DOHH2 (cell line): ENCODE measurements at regions not wholly inside any gene's neighbourhood (a gene's known extent, or its start where the extent isn't known, plus 50 kb on each side); places are given as distances from the start of the nearest gene placed in this dataset.
A peak's percentile ranks its signal among the peaks of the same experiment; 100 is the strongest.

ENCODE experiments used
- H3F3A ChIP-seq: fragments of 200-600 bp; sonication (generic), shearing (Covaris generic); 2 replicates; pipeline ENCODE4 v1.6.0; 2016; ENCODE audit warnings: antibody characterized with exemption, mild to moderate bottlenecking; ENCODE audit not compliant: control insufficient read depth, insufficient read depth
- H3K27ac ChIP-seq: fragments of 200-600 bp; sonication (generic); 2 replicates; pipeline ENCODE4 v1.5.1; 2014; ENCODE audit warnings: low read depth, mild to moderate bottlenecking, low read length, moderate library complexity
- H3K27me3 ChIP-seq: fragments of 200-600 bp; sonication (generic); 2 replicates; pipeline ENCODE4 v1.6.1; 2014; ENCODE audit warnings: mild to moderate bottlenecking, low read length, mixed read lengths; ENCODE audit not compliant: control insufficient read depth
- H3K36me3 ChIP-seq: fragments of 200-600 bp; sonication (generic); 2 replicates; pipeline ENCODE4 v1.6.1; 2014; ENCODE audit warnings: mild to moderate bottlenecking, low read length, moderate library complexity, mixed read lengths; ENCODE audit not compliant: control insufficient read depth
- H3K4me1 ChIP-seq: fragments of 200-600 bp; sonication (generic); 2 replicates; pipeline ENCODE4 v1.6.1; 2014; ENCODE audit warnings: mild to moderate bottlenecking, low read length, mixed read lengths; ENCODE audit not compliant: control insufficient read depth
- H3K4me2 ChIP-seq: fragments of 200-600 bp; sonication (generic); 2 replicates; pipeline ENCODE4 v1.6.0; 2014; ENCODE audit warnings: mild to moderate bottlenecking, low read length, moderate library complexity
- H3K4me3 ChIP-seq: fragments of 200-600 bp; sonication (generic); 2 replicates; pipeline ENCODE4 v1.5.1; 2014; ENCODE audit warnings: mild to moderate bottlenecking, low read length, mixed read lengths
- H3K79me2 ChIP-seq: fragments of 200-600 bp; sonication (generic); 2 replicates; pipeline ENCODE4 v1.6.1; 2014; ENCODE audit warnings: mild to moderate bottlenecking, low read length, mixed read lengths; ENCODE audit not compliant: control insufficient read depth
- H3K9me2 ChIP-seq: fragments of 200-600 bp; sonication (generic); replicated peaks from 2 replicates; pipeline ENCODE4 v1.6.1; 2014; ENCODE audit warnings: mild to moderate bottlenecking, low read length, mixed read lengths; ENCODE audit not compliant: control insufficient read depth
- H3K9me3 ChIP-seq: fragments of 200-600 bp; sonication (generic); 2 replicates; pipeline ENCODE4 v1.6.1; 2014; ENCODE audit warnings: antibody characterized with exemption, low read length, mixed read lengths; ENCODE audit not compliant: control insufficient read depth, insufficient read depth
- H4K20me1 ChIP-seq: fragments of 200-600 bp; sonication (generic); 2 replicates; pipeline ENCODE4 v1.6.0; 2014; ENCODE audit warnings: low read depth, mild to moderate bottlenecking, antibody characterized with exemption, low read length, moderate library complexity; ENCODE audit not compliant: control insufficient read depth, insufficient read depth
- CTCF ChIP-seq: fragments of 200-600 bp; sonication (generic); IDR thresholded peaks from one replicate; pipeline ENCODE4 v1.5.1; 2014; ENCODE audit warnings: antibody characterized with exemption, mild to moderate bottlenecking, low read depth, low read length; ENCODE audit not compliant: poor library complexity, severe bottlenecking
- EZH2phosphoT487 ChIP-seq: fragments of 200-600 bp; sonication (generic); IDR thresholded peaks from 2 replicates; pipeline ENCODE4 v1.6.1; 2017; ENCODE audit warnings: borderline replicate concordance, mild to moderate bottlenecking, antibody characterized with exemption, low read length, moderate library complexity, mixed read lengths

GRCh38 chr5:158364367-158364766, 505.4 kb upstream of the CLINT1 start:
- Histone ChIP-seq H3K9me2 (no peaks in the 10 kb centered on the region), H3K4me1 (no peaks in the 10 kb centered on the region), H3K36me3 (no peaks in the 10 kb centered on the region), H3K27me3 (no peaks in the 10 kb centered on the region), H3F3A (no peaks in the 10 kb centered on the region), H4K20me1 (no peaks in the 10 kb centered on the region), H3K27ac (no peak overlapping the region), H3K9me3 (no peaks in the 10 kb centered on the region), H3K4me2 (no peak overlapping the region), H3K79me2 (no peaks in the 10 kb centered on the region), H3K4me3 (no peak overlapping the region)
- no peak for TF ChIP-seq CTCF
- no peak for TF ChIP-seq EZH2phosphoT487

DNA sequence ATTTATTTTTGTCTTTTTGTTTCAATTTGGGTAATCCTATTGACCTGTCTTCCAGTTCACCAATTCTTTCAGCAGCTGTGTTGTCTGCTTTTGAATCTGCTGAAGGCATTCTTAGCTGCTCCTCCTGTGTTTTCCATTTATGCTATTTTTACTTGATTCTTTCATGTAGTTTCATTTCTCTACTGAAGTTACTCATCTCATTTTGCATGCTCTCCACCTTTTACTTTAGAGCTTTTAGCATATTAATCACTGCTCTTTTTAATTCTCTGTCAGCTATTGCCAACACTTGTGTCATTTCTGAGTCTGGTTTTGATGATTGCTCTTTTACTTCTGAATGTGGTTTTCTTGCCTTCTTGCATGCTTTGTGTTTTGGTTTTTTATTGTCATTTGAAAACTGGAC, 496.0 kb upstream of the CLINT1 start:
- Histone ChIP-seq H3K9me2 (no peaks in the 10 kb centered on the region), H3K4me2 (peak overlapping the region; percentile 8; the same call in 1 of the 2 replicates), H3K79me2 (no peaks in the 10 kb centered on the region), H3K36me3 (no peaks in the 10 kb centered on the region), H3K4me1 (peaks cover 19% of the 10 kb centered on the region), H3K9me3 (peaks cover 7% of the 10 kb centered on the region), H3K27me3 (no peaks in the 10 kb centered on the region), H4K20me1 (no peaks in the 10 kb centered on the region), H3K27ac (no peak overlapping the region), H3F3A (no peaks in the 10 kb centered on the region), H3K4me3 (no peak overlapping the region)
- TF ChIP-seq EZH2phosphoT487 (no peak), CTCF (no peak)

- no peaks in the 10 kb centered on the region for H3K79me2 ChIP-seq
- H3K4me2 ChIP-seq: no peak overlapping the region
- no peak overlapping the region for H3K4me3 ChIP-seq
- no peaks in the 10 kb centered on the region for H3F3A ChIP-seq
- no peaks in the 10 kb centered on the region for H3K36me3 ChIP-seq
- H3K4me1 ChIP-seq: peaks cover 19% of the 10 kb centered on the region
- no peaks in the 10 kb centered on the region for H3K9me2 ChIP-seq
- TF ChIP-seq EZH2phosphoT487 (no peak), CTCF (no peak)
- no peaks in the 10 kb centered on the region for H3K27me3 ChIP-seq
- H3K9me3 ChIP-seq: peaks cover 7% of the 10 kb centered on the region
- H4K20me1 ChIP-seq: no peaks in the 10 kb centered on the region
- H3K27ac ChIP-seq: no peak overlapping the region
Observed at GRCh38 chr5:158351485-158352125, 492.7 kb upstream of the CLINT1 start.
